Gastrocnemius medialis (tissue), 4 donors: ENCODE measurements at regions not wholly inside any gene's neighbourhood (a gene's known extent, or its start where the extent isn't known, plus 50 kb on each side); places are given as distances from the start of the nearest gene placed in this dataset.

ENCODE experiments used
- ATAC-seq, 2 donors: fragments of 150-250 bp; one replicate each; pipeline ENCODE4 v1.9.1; 2016
- DNase-seq, 2 donors: peaks; one replicate each; pipeline ENCODE4 v3.0.0-alpha.2; 2019
- H3K27ac ChIP-seq, 4 donors: fragments of 200-600 bp; sonication (generic); 1 replicate in 1 of 4; 2 replicates in 3 of 4; pipeline ENCODE4 v1.5.1; 2016 to 2018; ENCODE audit warnings: mild to moderate bottlenecking in 2 of 4, moderate library complexity in 1 of 4
- H3K27me3 ChIP-seq, 3 donors: fragments of 200-600 bp; sonication (generic) in 2 of 3; 1 replicate in 1 of 3; 2 replicates in 2 of 3; pipeline versions ENCODE4 v1.5.1 to v1.6.0; 2016 to 2019; ENCODE audit warnings: mild to moderate bottlenecking in 1 of 3, moderate library complexity in 1 of 3
- H3K36me3 ChIP-seq, 2 donors: fragments of 200-600 bp; sonication (generic) in 1 of 2; one replicate each; pipeline ENCODE4 v1.5.1; 2017 to 2018
- H3K4me1 ChIP-seq, 2 donors: fragments of 200-600 bp; sonication (generic) in 1 of 2; one replicate each; pipeline ENCODE4 v1.5.1; 2016 to 2017; ENCODE audit warnings: mild to moderate bottlenecking in 2 of 2
- H3K4me3 ChIP-seq, 4 donors: fragments of 200-600 bp; sonication (generic) in 3 of 4; 1 replicate in 1 of 4; 2 replicates in 3 of 4; pipeline ENCODE4 v1.5.1; 2016 to 2019; ENCODE audit warnings: mild to moderate bottlenecking in 2 of 4
- H3K9me3 ChIP-seq, 3 donors: fragments of 200-600 bp; sonication (generic) in 2 of 3; 1 replicate in 1 of 3; 2 replicates in 2 of 3; pipeline ENCODE4 v1.5.1; 2016 to 2019
- POLR2A ChIP-seq, 2 donors: fragments of 450-650 bp; IDR thresholded peaks; one replicate each; pipeline ENCODE4 v1.6.1; 2017; ENCODE audit warnings: antibody characterized with exemption in 2 of 2, mild to moderate bottlenecking in 2 of 2, moderate library complexity in 2 of 2
- in situ Hi-C, 4 donors: fragments of 200-750 bp; cut with MboI; loops; one replicate each; pipeline versions ENCODE4 v1.15.0 to v1.8.0; 2017; ENCODE audit warnings: low sequenced_read_pairs in 4 of 4
- intact Hi-C: fragments of 100-400 bp; cut with DNase I; formaldehyde crosslinking; loops from one replicate; pipeline ENCODE4 v1.15.1; 2023; ENCODE audit warnings: low total_unique reads
- TF ChIP-seq, protein P1 (sequence below), 5 experiments: fragments of 450-650 bp in 3 of 5; fragments of 200-600 bp in 2 of 5; sonication (generic) in 2 of 5; IDR thresholded peaks in 4 of 5; conservative IDR thresholded peaks in 1 of 5; 1 replicate in 4 of 5; 2 replicates in 1 of 5; pipeline ENCODE4 v1.5.1; 2016 to 2019; ENCODE audit warnings: antibody characterized with exemption in 5 of 5, mild to moderate bottlenecking in 3 of 5, moderate library complexity in 3 of 5

DNA sequence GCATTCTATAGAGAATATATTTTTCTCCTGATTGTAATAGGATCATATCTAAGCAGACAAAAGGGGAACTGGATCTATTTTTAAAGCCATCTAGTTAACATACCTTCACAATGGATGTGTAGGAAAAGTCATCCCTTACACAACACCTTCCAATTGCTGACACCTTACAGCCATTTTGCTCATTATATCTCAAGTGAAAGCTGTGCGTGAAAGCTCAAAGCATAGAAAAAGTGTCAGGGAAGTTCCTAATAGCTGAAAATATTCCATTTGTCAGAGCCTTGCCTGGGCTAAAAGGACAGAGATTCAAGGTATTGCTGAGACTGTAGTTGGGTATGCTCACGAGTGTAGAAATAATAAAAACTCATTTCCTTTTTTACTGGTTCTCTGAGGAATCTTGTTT is 340.6 kb upstream of the KLHL1 start:
- Histone ChIP-seq H3K27me3 (no peaks in the 10 kb centered on the region), H3K27ac (no peak overlapping the region), H3K4me3 (no peak overlapping the region), H3K36me3 (no peaks in the 10 kb centered on the region), H3K9me3 (no peaks in the 10 kb centered on the region), H3K4me1 (no peaks in the 10 kb centered on the region)
- intact Hi-C loops = no loop called here
- in situ Hi-C loops = no loop called here
- DNase-seq (no peak), ATAC-seq (no peak)
- TF ChIP-seq POLR2A (IDR thresholded peaks at IDR 0.05) = no peak
- TF ChIP-seq, protein P1, sequence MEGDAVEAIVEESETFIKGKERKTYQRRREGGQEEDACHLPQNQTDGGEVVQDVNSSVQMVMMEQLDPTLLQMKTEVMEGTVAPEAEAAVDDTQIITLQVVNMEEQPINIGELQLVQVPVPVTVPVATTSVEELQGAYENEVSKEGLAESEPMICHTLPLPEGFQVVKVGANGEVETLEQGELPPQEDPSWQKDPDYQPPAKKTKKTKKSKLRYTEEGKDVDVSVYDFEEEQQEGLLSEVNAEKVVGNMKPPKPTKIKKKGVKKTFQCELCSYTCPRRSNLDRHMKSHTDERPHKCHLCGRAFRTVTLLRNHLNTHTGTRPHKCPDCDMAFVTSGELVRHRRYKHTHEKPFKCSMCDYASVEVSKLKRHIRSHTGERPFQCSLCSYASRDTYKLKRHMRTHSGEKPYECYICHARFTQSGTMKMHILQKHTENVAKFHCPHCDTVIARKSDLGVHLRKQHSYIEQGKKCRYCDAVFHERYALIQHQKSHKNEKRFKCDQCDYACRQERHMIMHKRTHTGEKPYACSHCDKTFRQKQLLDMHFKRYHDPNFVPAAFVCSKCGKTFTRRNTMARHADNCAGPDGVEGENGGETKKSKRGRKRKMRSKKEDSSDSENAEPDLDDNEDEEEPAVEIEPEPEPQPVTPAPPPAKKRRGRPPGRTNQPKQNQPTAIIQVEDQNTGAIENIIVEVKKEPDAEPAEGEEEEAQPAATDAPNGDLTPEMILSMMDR (IDR thresholded peaks at IDR 0.05 in 4 of 5, conservative IDR thresholded peaks at IDR 0.05 in 1 of 5) = no peak

DNA sequence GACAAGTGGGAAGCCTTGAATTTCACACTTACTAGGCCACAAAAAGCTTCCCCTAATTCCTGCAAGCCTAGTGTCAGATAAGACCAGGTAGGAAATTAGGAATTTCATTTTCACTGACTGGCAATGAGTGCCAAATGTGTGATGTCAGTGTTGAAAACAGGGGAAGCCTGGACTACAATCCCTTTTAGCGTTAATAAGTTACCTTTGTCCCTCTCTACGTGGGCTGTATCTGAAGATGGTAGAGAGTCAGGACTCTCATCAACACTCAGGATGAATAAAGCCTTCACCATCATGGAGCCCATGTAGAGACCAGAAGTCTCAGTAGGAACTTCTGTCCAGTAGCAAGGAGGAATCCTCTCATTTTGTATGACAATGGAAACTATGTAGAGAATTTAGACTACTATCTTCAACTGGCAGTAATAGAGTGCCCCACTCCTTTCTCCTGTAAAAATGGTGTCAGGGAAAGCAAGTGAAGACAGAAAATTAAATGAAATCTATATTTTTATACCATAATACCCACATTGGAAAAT is 324.1 kb upstream of the KLHL1 start:
- no peaks in the 10 kb centered on the region for H3K36me3 ChIP-seq
- H3K9me3 ChIP-seq = no peaks in the 10 kb centered on the region
- ATAC-seq (no peak), DNase-seq (no peak)
- no peak overlapping the region for H3K4me3 ChIP-seq
- in situ Hi-C loops (no loop called here), intact Hi-C loops (no loop called here)
- no peak overlapping the region for H3K27ac ChIP-seq
- H3K4me1 ChIP-seq = no peaks in the 10 kb centered on the region
- no peak for TF ChIP-seq POLR2A (IDR thresholded peaks at IDR 0.05)
- TF ChIP-seq, protein P1 (IDR thresholded peaks at IDR 0.05 in 4 of 5, conservative IDR thresholded peaks at IDR 0.05 in 1 of 5) = no peak
- H3K27me3 ChIP-seq = no peaks in the 10 kb centered on the region

DNA sequence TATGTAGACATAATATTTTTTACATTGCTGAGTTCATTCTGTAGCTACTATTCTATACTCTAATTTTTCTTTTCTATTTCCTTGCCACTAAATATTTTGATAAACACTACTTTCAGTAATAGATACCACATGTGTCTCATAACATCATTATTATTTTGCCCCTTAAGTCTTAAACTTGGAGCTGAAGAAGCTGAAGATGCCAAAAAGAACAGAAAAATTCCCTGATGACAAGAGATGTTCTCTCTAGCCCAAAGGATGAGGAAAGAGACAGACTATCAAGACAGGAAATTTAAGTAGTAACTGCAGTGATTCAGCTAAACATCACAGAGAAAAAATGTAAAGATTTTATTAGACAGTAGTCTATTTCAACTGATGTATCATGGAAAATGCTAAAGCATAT is 322.0 kb upstream of the KLHL1 start:
- ATAC-seq = no peak
- no peak overlapping the region for H3K4me3 ChIP-seq
- TF ChIP-seq, protein P1 (IDR thresholded peaks at IDR 0.05 in 4 of 5, conservative IDR thresholded peaks at IDR 0.05 in 1 of 5) = no peak
- no peak for TF ChIP-seq POLR2A (IDR thresholded peaks at IDR 0.05)

DNA sequence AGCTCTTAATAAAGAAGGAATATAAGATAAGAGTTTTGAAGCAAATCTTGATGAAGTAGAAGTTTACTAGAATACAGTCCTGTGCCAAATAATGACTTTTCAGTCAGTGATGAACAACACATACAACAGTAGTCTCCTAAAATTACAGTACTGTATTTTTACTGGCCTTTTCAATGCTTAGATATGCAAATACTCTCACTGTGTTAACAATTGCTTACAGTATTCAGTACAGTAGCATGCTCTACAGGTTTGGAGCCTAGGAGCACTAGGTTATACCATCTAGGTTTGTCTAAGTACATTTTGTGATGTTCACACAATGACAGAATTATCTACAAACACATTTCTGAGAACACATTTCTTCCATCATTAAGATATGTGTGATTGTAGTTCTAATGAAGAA is 316.7 kb upstream of the KLHL1 start:
- H3K27ac ChIP-seq = no peak overlapping the region
- TF ChIP-seq POLR2A (IDR thresholded peaks at IDR 0.05) = no peak
- TF ChIP-seq, protein P1 (IDR thresholded peaks at IDR 0.05 in 4 of 5, conservative IDR thresholded peaks at IDR 0.05 in 1 of 5) = no peak
- intact Hi-C loops = no loop called here
- no peaks in the 10 kb centered on the region for H3K27me3 ChIP-seq
- in situ Hi-C loops = no loop called here
- ATAC-seq = no peak
- H3K9me3 ChIP-seq = no peaks in the 10 kb centered on the region
- no peaks in the 10 kb centered on the region for H3K36me3 ChIP-seq
- H3K4me1 ChIP-seq = no peaks in the 10 kb centered on the region
- H3K4me3 ChIP-seq = no peak overlapping the region
- DNase-seq = no peak

More for the DNA sequence above, 322.0 kb upstream of the KLHL1 start:
- Histone ChIP-seq H3K27me3 (no peaks in the 10 kb centered on the region), H3K27ac (no peak overlapping the region), H3K4me1 (no peaks in the 10 kb centered on the region), H3K36me3 (no peaks in the 10 kb centered on the region), H3K9me3 (no peaks in the 10 kb centered on the region)
- no peak for DNase-seq
- intact Hi-C loops = no loop called here
- in situ Hi-C loops = no loop called here

DNA sequence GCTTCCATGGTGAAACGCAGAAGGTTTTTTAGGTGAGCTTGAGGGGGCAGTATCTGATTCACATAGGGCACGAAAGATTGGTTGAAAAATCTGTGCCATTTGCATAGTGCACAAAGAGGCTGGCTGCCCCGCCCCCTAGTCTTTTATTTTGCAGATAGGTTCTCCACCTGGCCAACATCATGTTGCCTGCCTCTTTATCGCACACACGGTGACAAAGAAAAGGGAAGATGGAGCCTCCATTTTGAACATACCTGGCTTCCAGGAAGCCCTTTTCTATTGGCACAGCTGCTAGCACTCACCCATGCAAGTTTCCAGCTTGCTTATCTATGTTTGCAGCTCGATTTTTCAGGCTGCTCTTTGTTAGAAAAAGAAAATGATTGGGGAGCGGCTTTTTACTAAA is 316.2 kb upstream of the KLHL1 start:
- Histone ChIP-seq H3K27me3 (no peaks in the 10 kb centered on the region), H3K4me1 (no peaks in the 10 kb centered on the region), H3K4me3 (no peak overlapping the region), H3K27ac (no peak overlapping the region), H3K9me3 (no peaks in the 10 kb centered on the region), H3K36me3 (no peaks in the 10 kb centered on the region)
- in situ Hi-C loops = no loop called here
- DNase-seq = no peak
- ATAC-seq = no peak
- intact Hi-C loops = no loop called here
- no peak for TF ChIP-seq POLR2A (IDR thresholded peaks at IDR 0.05)
- TF ChIP-seq, protein P1 (IDR thresholded peaks at IDR 0.05 in 4 of 5, conservative IDR thresholded peaks at IDR 0.05 in 1 of 5) = no peak
